Trophoblast cell (in vitro differentiated cells and primary cell): ENCODE measurements at regions not wholly inside any gene's neighbourhood (a gene's known extent, or its start where the extent isn't known, plus 50 kb on each side); places are given as distances from the start of the nearest gene placed in this dataset.

Experiments
- DNase-seq, 2 donors: peaks; one replicate each; pipeline ENCODE4 v3.0.0-alpha.2; 2016
- H2AFZ ChIP-seq: 2 replicates; pipeline ENCODE4 v1.6.1; 2013; ENCODE audit warnings: low read length, moderate library complexity, mild to moderate bottlenecking; ENCODE audit not compliant: insufficient read depth, poor library complexity
- H2AK5ac ChIP-seq: 2 replicates; pipeline ENCODE4 v1.6.1; 2013; ENCODE audit warnings: mild to moderate bottlenecking, low read length
- H2BK120ac ChIP-seq: 2 replicates; pipeline ENCODE4 v1.6.1; 2013; ENCODE audit warnings: low read length, mild to moderate bottlenecking, moderate library complexity; ENCODE audit not compliant: insufficient read depth, poor library complexity
- H2BK12ac ChIP-seq: 2 replicates; pipeline ENCODE4 v1.6.1; 2013; ENCODE audit warnings: mild to moderate bottlenecking, low read length, moderate library complexity
- H2BK5ac ChIP-seq: 2 replicates; pipeline ENCODE4 v1.6.1; 2013; ENCODE audit warnings: low read length, low read depth, moderate library complexity, mild to moderate bottlenecking; ENCODE audit not compliant: poor library complexity
- H3K14ac ChIP-seq: 2 replicates; pipeline ENCODE4 v1.6.1; 2013; ENCODE audit warnings: mild to moderate bottlenecking, low read length
- H3K18ac ChIP-seq: 2 replicates; pipeline ENCODE4 v1.6.1; 2013; ENCODE audit warnings: mild to moderate bottlenecking, low read length
- H3K23ac ChIP-seq: 2 replicates; pipeline ENCODE4 v1.6.1; 2013; ENCODE audit warnings: low read length
- H3K27ac ChIP-seq: 2 replicates; pipeline ENCODE4 v1.5.1; 2013; ENCODE audit warnings: low read depth, mild to moderate bottlenecking, inconsistent platforms, low read length, moderate library complexity
- H3K27me3 ChIP-seq: 2 replicates; pipeline ENCODE4 v1.6.1; 2013; ENCODE audit warnings: inconsistent platforms, mild to moderate bottlenecking, low read length, moderate library complexity; ENCODE audit not compliant: insufficient read depth
- H3K36me3 ChIP-seq, 2 experiments: 1 replicate in 1 of 2; 2 replicates in 1 of 2; pipeline ENCODE4 v1.6.1; 2013; ENCODE audit warnings: low read length in 2 of 2, mild to moderate bottlenecking in 2 of 2, moderate library complexity in 1 of 2; ENCODE audit not compliant: insufficient read depth in 2 of 2, control insufficient read depth in 1 of 2
- H3K4ac ChIP-seq: 2 replicates; pipeline ENCODE4 v1.6.1; 2013; ENCODE audit warnings: low read depth, mild to moderate bottlenecking, low read length, moderate library complexity
- H3K4me1 ChIP-seq, 2 experiments: 1 replicate in 1 of 2; 2 replicates in 1 of 2; pipeline ENCODE4 v1.6.1; 2013; ENCODE audit warnings: low read length in 2 of 2, mild to moderate bottlenecking in 2 of 2, moderate library complexity in 1 of 2; ENCODE audit not compliant: insufficient read depth in 2 of 2, control insufficient read depth in 1 of 2
- H3K4me2 ChIP-seq: 2 replicates; pipeline ENCODE4 v1.6.1; 2013; ENCODE audit warnings: inconsistent platforms, mild to moderate bottlenecking, low read length, moderate library complexity
- H3K4me3 ChIP-seq: 2 replicates; pipeline ENCODE4 v1.5.1; 2013; ENCODE audit warnings: mild to moderate bottlenecking, low read depth, low read length, inconsistent platforms
- H3K79me1 ChIP-seq: one replicate; pipeline ENCODE4 v1.6.1; 2013; ENCODE audit warnings: low read length
- H3K79me2 ChIP-seq: 2 replicates; pipeline ENCODE4 v1.6.1; 2013; ENCODE audit warnings: low read length, mild to moderate bottlenecking; ENCODE audit not compliant: control insufficient read depth, insufficient read depth, poor library complexity
- H3K9ac ChIP-seq: 2 replicates; pipeline ENCODE4 v1.6.1; 2013; ENCODE audit warnings: mild to moderate bottlenecking, low read length
- H3K9me3 ChIP-seq: 2 replicates; pipeline ENCODE4 v1.6.1; 2013; ENCODE audit warnings: low read depth, mild to moderate bottlenecking, control low read depth, inconsistent platforms, low read length; ENCODE audit not compliant: insufficient read depth
- H4K12ac ChIP-seq: 2 replicates; pipeline ENCODE4 v1.6.1; 2013; ENCODE audit warnings: low read depth, mild to moderate bottlenecking, low read length, moderate library complexity
- H4K8ac ChIP-seq: 2 replicates; pipeline ENCODE4 v1.6.1; 2013; ENCODE audit warnings: low read depth, mild to moderate bottlenecking, low read length, moderate library complexity
- H4K91ac ChIP-seq: one replicate; pipeline ENCODE4 v1.6.1; 2013; ENCODE audit warnings: low read depth, mild to moderate bottlenecking, low read length, moderate library complexity
- WGBS: extraction: QIAGEN DNeasy Blood & Tissue Kit; methylation state at CpG from one replicate; pipeline ENCODE4 v1.1.7; 2013; ENCODE audit warnings: missing lambda C conversion rate; ENCODE audit not compliant: insufficient read length, insufficient coverage; ENCODE audit errors: extremely low coverage; 5-methylcytosine and 5-hydroxymethylcytosine counted together

GRCh38 chr6:139470997-139471396, 96.5 kb upstream of the CITED2 start:
- H3K9me3 ChIP-seq = no peaks in the 10 kb centered on the region
- no peak overlapping the region for H2BK12ac ChIP-seq
- H3K23ac ChIP-seq = no peak overlapping the region
- H2AFZ ChIP-seq = no peak overlapping the region
- WGBS = no CpG with 5 or more reads among the region's 8 CpGs
- H2AK5ac ChIP-seq = no peak overlapping the region
- H4K91ac ChIP-seq = no peak overlapping the region
- H3K27ac ChIP-seq = no peak overlapping the region
- no peak for DNase-seq
- H3K18ac ChIP-seq = no peak overlapping the region
- no peak overlapping the region for H4K8ac ChIP-seq
- H3K4me2 ChIP-seq = no peak overlapping the region
- no peaks in the 10 kb centered on the region for H3K36me3 ChIP-seq
- no peak overlapping the region for H2BK120ac ChIP-seq
- peaks cover 4 to 10% of the 10 kb centered on the region in 2 experiments for H3K4me1 ChIP-seq
- no peaks in the 10 kb centered on the region for H3K79me2 ChIP-seq
- no peak overlapping the region for H4K12ac ChIP-seq
- peaks cover 4% of the 10 kb centered on the region for H3K79me1 ChIP-seq
- no peak overlapping the region for H2BK5ac ChIP-seq
- H3K4me3 ChIP-seq = no peak overlapping the region
- H3K27me3 ChIP-seq = no peaks in the 10 kb centered on the region
- H3K4ac ChIP-seq = no peak overlapping the region
- no peak overlapping the region for H3K9ac ChIP-seq
- H3K14ac ChIP-seq = no peak overlapping the region

DNA sequence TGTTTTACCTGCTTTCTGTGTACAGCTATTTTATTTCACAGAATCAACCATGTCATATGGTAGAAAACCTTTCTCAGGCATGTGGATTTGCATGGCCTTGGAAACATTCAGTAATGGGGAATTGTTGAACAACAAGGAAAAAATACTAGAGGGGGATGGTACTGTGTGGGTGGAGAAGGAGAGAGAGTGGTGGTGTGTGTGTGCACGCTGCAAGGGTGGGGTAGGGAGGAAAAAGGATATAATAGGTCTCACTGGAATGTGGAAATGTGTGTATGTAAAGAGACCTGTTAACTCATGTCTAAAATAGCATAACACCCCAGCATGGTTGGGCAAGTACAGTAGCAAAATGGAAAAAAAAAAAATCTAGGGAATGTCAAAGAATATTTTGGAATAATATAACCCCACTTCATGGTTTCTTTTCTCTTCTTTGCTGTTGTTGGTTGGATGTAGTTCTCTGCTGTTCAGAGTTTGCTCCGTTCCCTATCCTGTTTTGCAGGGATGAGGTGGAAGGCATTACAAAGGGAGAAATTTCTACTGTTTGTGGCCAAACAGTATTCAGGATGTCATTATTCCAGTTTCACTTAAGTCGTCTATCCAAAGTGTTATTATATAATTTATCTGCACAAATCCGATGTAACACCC, 93.9 kb upstream of the CITED2 start:
- no CpG with 5 or more reads among the region's 4 CpGs for WGBS
- H2BK120ac ChIP-seq = no peak overlapping the region
- H3K36me3 ChIP-seq = no peaks in the 10 kb centered on the region
- no peak overlapping the region for H3K9ac ChIP-seq
- H4K12ac ChIP-seq = no peak overlapping the region
- H2AK5ac ChIP-seq = no peak overlapping the region
- H3K4ac ChIP-seq = no peak overlapping the region
- no peak for DNase-seq
- no peak overlapping the region for H3K18ac ChIP-seq
- H3K14ac ChIP-seq = no peak overlapping the region
- H3K4me1 ChIP-seq = peaks cover 2 to 3% of the 10 kb centered on the region in 2 experiments
- H2BK5ac ChIP-seq = no peak overlapping the region
- no peaks in the 10 kb centered on the region for H3K9me3 ChIP-seq
- no peaks in the 10 kb centered on the region for H3K27me3 ChIP-seq
- H3K4me2 ChIP-seq = peak overlapping the region; percentile 28
- no peak overlapping the region for H3K23ac ChIP-seq
- no peak overlapping the region for H4K8ac ChIP-seq
- no peak overlapping the region for H2BK12ac ChIP-seq
- H2AFZ ChIP-seq = no peak overlapping the region
- H3K79me2 ChIP-seq = no peaks in the 10 kb centered on the region
- peaks cover 2% of the 10 kb centered on the region for H3K79me1 ChIP-seq
- no peak overlapping the region for H4K91ac ChIP-seq
- H3K4me3 ChIP-seq = no peak overlapping the region
- H3K27ac ChIP-seq = no peak overlapping the region

- no CpG with 5 or more reads among the region's 7 CpGs for WGBS
- Histone ChIP-seq H3K4ac (no peak overlapping the region), H2BK5ac (no peak overlapping the region), H3K18ac (no peak overlapping the region), H2AK5ac (no peak overlapping the region), H3K79me1 (no peaks in the 10 kb centered on the region), H4K91ac (no peak overlapping the region), H3K27ac (no peak overlapping the region), H3K4me3 (no peak overlapping the region), H3K4me1 (no peaks in the 10 kb centered on the region), H2BK12ac (no peak overlapping the region), H3K14ac (no peak overlapping the region), H3K9me3 (no peaks in the 10 kb centered on the region), H3K79me2 (no peaks in the 10 kb centered on the region), H2AFZ (no peak overlapping the region), H4K8ac (no peak overlapping the region), H3K4me2 (no peak overlapping the region), H3K27me3 (no peaks in the 10 kb centered on the region), H4K12ac (no peak overlapping the region), H3K36me3 (no peaks in the 10 kb centered on the region), H3K9ac (no peak overlapping the region), H3K23ac (no peak overlapping the region), H2BK120ac (no peak overlapping the region)
- no peak for DNase-seq
Observed at GRCh38 chr6:139457476-139457875, 83.0 kb upstream of the CITED2 start.

DNA sequence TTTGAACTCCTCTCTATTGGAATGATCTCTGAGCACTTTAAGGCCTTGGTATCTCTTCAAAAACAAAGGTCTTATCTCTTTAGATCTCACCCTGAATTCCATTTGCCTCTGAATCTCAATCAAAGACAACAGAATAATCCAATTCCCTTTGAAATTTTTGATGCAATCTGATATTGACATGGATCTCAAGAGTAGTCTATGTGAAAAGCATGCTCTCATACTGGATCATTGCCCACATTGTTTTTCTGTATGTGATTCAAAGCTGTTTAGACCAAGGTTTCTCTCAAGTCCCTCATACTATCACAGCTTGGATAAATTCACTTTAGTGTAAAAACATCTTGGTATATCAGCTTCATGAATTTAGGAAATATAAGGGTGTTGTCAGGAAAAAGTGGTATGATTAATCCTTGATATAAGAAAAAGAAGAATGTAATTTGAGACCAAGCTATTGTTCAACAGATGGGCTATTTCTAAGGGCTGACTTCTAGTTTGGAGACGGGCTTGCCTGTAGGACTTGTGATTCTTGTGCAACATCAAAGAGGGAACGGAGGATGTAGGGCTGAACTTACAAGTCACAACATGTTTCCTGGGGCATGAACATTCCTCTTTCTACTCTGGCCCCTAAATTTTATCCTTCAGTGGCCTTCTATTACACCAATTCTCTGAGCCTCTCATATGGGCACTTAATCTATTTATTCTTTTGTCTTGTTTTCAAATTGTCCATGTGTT, 77.9 kb upstream of the CITED2 start:
- H3K18ac ChIP-seq = no peak overlapping the region
- H3K79me2 ChIP-seq = no peaks in the 10 kb centered on the region
- no peak overlapping the region for H3K14ac ChIP-seq
- no peak overlapping the region for H2AK5ac ChIP-seq
- H3K4ac ChIP-seq = no peak overlapping the region
- H3K4me2 ChIP-seq = no peak overlapping the region
- peak overlapping the region; percentile 33 for H3K27ac ChIP-seq
- no peak overlapping the region for H3K23ac ChIP-seq
- H2BK120ac ChIP-seq = no peak overlapping the region
- no peak overlapping the region for H3K4me3 ChIP-seq
- no peak overlapping the region for H3K9ac ChIP-seq
- H4K91ac ChIP-seq = no peak overlapping the region
- WGBS = no CpG with 5 or more reads among the region's 2 CpGs
- no peak overlapping the region for H4K8ac ChIP-seq
- no peaks in the 10 kb centered on the region for H3K4me1 ChIP-seq
- H3K79me1 ChIP-seq = no peaks in the 10 kb centered on the region
- no peaks in the 10 kb centered on the region for H3K36me3 ChIP-seq
- DNase-seq = no peak
- H2BK5ac ChIP-seq = no peak overlapping the region
- H4K12ac ChIP-seq = no peak overlapping the region
- H2BK12ac ChIP-seq = no peak overlapping the region
- no peak overlapping the region for H2AFZ ChIP-seq
- no peaks in the 10 kb centered on the region for H3K9me3 ChIP-seq
- no peaks in the 10 kb centered on the region for H3K27me3 ChIP-seq
